ENCODE measurements at regions not wholly inside any gene's neighbourhood (a gene's known extent, or its start where the extent isn't known, plus 50 kb on each side); places are given as distances from the start of the nearest gene placed in this dataset.
"Not testable (repeated sequence)": the region's sequence is repeated elsewhere in the genome, so short reads cannot be mapped to it uniquely, and the experiment has no call there.

DNA sequence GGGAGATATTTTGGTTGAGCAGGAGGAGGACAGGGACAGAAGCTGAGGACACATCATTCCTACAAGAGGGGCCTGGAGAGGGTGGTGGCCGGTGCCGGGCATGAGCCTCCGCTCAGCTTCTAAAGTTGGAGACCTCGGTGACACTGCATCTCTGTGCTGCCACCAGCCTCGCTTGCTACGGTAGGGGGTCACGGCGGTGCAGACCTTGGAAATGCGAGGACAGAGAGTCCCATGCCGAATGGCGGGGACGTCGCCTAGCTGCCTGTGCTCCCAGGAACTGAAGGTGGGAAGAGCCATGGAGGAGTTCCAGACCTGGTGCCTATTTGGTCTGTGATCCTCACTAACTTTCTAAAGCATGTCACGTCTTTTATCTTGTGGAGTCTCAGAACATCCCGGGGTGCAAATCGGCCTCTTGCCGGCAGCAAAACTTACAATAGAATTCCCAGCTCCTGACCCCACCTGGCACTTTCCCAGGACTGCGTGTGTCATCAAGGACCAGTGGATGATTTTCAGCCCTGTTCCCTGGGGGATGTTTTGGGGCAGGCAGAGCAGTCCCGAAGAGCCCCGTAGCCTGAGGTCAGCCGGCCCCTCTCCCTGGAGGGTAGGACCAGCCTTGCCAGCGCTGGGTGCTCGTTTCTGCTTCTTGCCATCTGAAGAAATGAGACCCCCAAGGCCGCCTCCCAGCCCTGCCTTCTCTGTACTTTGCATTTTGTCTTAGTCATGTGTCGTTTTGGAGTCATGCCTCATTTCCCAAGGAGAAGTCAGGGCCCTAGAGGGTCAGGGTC lies 205.8 kb upstream of the SHH start:
- DNase-seq (ENCODE audit: low spot score) = no peak

DNA sequence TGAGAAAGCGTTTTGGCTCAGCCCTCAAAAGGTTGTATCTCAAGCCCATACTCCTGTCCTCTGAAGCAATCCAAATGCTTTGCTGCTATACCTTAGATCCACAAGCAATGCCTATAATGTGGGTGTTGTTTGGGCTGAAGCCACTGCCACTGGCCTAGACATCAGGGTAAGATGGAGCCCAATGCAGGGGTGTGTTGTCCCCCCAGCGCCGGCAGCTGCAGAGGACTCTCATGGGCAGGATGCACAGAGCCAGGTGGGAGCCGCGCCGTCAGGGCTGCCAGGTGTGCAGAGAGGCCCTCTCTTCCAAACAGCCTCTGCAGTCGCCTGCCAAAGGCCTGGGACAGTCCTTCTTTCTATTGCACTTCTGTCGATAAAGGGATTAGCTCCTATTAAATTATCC lies 205.2 kb upstream of the SHH start:
- TF ChIP-seq, protein P1, sequence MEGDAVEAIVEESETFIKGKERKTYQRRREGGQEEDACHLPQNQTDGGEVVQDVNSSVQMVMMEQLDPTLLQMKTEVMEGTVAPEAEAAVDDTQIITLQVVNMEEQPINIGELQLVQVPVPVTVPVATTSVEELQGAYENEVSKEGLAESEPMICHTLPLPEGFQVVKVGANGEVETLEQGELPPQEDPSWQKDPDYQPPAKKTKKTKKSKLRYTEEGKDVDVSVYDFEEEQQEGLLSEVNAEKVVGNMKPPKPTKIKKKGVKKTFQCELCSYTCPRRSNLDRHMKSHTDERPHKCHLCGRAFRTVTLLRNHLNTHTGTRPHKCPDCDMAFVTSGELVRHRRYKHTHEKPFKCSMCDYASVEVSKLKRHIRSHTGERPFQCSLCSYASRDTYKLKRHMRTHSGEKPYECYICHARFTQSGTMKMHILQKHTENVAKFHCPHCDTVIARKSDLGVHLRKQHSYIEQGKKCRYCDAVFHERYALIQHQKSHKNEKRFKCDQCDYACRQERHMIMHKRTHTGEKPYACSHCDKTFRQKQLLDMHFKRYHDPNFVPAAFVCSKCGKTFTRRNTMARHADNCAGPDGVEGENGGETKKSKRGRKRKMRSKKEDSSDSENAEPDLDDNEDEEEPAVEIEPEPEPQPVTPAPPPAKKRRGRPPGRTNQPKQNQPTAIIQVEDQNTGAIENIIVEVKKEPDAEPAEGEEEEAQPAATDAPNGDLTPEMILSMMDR (IDR thresholded peaks at IDR 0.05; ENCODE audit: extremely low read depth, missing control alignments) = no peak
- no peak for DNase-seq (ENCODE audit: low spot score)

More for the DNA sequence above, 205.8 kb upstream of the SHH start:
- TF ChIP-seq, protein P1 (IDR thresholded peaks at IDR 0.05; ENCODE audit: extremely low read depth, missing control alignments) = no peak

DNA sequence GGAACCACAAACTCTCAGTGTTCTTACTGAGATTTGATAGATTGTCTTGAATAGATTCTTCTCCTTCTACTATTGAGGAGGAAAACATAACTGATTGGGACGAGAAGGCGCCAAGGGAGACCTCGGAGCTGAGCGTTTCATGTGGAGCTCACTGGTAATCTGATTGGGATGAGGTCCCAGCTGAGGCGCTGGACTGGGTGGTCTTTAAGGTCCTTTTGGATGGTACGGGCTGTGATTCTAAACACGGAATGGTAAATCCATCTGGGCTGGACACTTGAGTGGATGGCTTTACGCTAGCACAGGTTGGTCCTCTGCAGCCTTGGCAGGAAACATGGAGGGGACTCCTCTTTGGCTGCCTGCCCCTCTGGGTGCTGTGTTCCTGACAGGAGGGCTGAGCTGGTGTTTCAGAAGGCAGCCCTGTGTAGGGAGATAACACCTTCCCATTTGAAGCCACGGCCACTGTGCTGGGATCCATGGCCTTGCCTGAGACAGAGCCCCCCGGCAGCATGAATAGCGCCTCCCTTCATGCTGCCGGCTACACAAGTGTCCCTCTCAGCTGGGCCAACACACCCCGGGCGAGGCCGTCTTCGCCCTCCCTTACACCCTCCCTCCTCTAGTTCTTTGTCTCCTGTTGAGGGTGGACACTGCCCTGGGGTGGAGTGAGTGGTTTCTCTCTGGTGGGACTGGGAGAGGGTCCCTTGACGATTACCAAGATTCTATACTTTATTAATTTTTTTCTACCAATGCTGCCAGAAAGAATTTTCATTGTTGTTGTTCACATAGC lies 203.2 kb upstream of the SHH start:
- no peak for DNase-seq (ENCODE audit: low spot score)

DNA sequence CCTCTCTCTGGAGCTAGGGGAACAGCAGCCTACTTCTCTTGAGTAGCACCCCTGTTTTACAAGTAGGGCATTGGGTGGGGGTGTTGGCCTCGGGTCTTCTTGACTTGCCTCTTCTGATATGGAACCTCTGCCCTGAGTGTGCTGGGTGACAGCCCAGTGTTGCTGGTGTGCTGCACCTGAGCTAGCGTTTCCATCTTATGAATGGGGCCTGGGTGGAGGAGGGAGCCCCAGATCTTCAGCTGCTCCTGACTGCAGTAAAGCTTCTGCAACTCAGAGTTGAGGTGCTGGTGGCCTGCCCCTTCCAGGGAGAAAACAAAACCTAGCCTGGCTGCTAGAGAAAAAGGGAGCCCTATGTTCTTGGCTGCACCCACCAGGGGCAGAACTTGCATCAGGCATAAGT lies 202.5 kb upstream of the SHH start:
- TF ChIP-seq, protein P1 (IDR thresholded peaks at IDR 0.05; ENCODE audit: extremely low read depth, missing control alignments) = no peak
- no peak for DNase-seq (ENCODE audit: low spot score)

More for the DNA sequence above, 203.2 kb upstream of the SHH start:
- TF ChIP-seq, protein P1 (IDR thresholded peaks at IDR 0.05; ENCODE audit: extremely low read depth, missing control alignments) = no peak

DNA sequence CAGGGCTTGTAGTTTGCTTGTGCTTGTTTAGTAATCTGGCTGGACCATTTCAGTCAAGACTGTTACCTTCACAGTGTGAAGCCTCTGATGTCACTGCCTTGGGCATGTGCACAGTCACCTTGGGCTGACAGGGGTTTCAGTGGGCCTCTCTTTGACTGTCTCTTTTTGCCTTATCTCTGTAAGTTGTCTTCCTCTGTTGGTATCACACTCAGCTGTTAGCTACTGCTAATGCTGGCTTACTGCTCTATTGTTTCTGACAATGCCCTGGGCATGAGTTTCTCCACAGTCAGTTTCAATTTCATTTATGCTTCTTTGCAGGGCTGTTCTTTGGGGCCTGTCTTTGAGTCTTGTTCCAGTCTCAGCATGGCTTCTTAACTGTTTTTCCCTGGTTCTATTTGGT lies 201.9 kb upstream of the SHH start:
- TF ChIP-seq, protein P1 (IDR thresholded peaks at IDR 0.05; ENCODE audit: extremely low read depth, missing control alignments) = no peak
- no peak for DNase-seq (ENCODE audit: low spot score)

DNA sequence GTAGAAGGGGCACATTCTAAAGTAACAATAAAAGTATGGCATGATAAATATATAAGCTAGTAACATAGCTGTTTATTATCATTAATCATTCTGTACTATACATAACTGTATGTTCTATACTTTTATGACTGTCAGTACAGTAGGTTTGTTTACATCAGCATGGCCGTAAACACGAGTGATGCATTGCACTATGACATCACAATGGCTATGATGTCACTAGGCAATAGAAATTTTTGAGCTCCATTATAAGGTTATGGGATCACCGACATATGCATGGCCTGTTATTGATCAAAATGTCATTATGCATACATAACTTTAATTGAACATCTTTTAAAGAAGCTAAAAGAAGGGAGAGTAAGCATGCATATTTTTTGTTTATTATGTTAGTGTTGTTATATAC lies 200.1 kb upstream of the SHH start:
- TF ChIP-seq, protein P1 (IDR thresholded peaks at IDR 0.05; ENCODE audit: extremely low read depth, missing control alignments) = no peak
- no peak for DNase-seq (ENCODE audit: low spot score)

DNA sequence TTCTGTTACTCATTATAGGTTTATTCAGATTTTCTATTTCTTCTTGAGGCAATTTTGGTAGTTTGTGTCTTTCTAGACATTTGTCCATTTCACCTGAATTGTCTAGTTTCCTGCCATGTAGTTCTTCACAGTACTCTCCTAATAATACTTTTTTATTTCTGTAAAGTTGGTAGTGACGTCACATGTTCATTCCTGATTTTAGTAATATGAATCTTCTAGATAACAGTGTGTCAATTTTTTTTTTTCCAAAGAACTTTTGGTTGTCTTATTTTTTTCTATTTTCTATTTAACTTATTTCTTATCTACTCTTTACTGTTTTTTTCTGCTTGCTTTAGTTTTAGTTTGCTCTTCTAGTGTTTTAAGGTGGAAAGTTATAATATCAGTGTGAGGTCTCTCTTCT lies 197.3 kb upstream of the SHH start:
- DNase-seq (ENCODE audit: low spot score) = no peak
- TF ChIP-seq, protein P1 (IDR thresholded peaks at IDR 0.05; ENCODE audit: extremely low read depth, missing control alignments) = no peak

DNA sequence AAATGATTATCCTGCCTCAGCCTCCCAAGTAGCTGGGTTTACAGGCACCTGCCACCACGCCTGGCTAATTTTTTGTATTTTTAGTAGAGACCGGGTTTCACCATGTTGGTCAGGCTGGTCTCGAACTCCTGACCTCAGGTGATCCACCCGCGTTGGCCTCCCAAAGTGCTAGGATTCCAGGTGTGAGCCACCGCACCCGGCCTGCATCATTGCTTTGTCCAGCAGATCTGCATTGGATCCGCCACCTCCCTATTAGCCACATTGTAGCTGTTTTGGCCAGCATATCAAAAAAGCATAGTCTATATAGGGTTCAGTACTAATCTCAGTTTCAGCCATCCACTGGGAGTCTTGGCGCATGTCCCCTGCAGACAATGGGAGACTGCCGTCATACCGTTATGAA lies 194.6 kb upstream of the SHH start:
- DNase-seq (ENCODE audit: low spot score) = not testable (repeated sequence)
